22Rv1 (cell line): ENCODE measurements at regions not wholly inside any gene's neighbourhood (a gene's known extent, or its start where the extent isn't known, plus 50 kb on each side); places are given as distances from the start of the nearest gene placed in this dataset.

Experiments
- CTCF ChIP-seq: fragments of 450-650 bp; IDR thresholded peaks from 2 replicates; pipeline ENCODE4 v1.5.1; 2017; ENCODE audit warnings: mild to moderate bottlenecking
- ZFX ChIP-seq: fragments of 450-650 bp; IDR thresholded peaks from 2 replicates; pipeline ENCODE4 v1.6.1; 2017; ENCODE audit warnings: antibody characterized with exemption, borderline replicate concordance

GRCh38 chr10:36385693-36386092 is 739.7 kb upstream of the ANKRD30A start:
- TF ChIP-seq CTCF = no peak
- TF ChIP-seq ZFX = no peak
